Brain microvascular endothelial cell (primary cell): ENCODE measurements at regions not wholly inside any gene's neighbourhood (a gene's known extent, or its start where the extent isn't known, plus 50 kb on each side); places are given as distances from the start of the nearest gene placed in this dataset.
A peak's percentile ranks its signal among the peaks of the same experiment; 100 is the strongest.

Source experiments
- DNase-seq: peaks from one replicate; pipeline ENCODE4 v3.0.0-alpha.2; 2020
- H3K27ac ChIP-seq: fragments of 250-450 bp; sonication (Bioruptor Pico); 2 replicates; pipeline ENCODE4 v1.5.1; 2020; ENCODE audit warnings: mild to moderate bottlenecking, moderate library complexity
- H3K27me3 ChIP-seq: fragments of 250-450 bp; sonication (Bioruptor Pico); replicated peaks from 2 replicates; pipeline ENCODE4 v1.5.1; 2020; ENCODE audit warnings: mild to moderate bottlenecking
- H3K36me3 ChIP-seq: fragments of 250-450 bp; sonication (Bioruptor Pico); replicated peaks from 2 replicates; pipeline ENCODE4 v1.5.1; 2020; ENCODE audit warnings: mild to moderate bottlenecking
- H3K4me3 ChIP-seq: 2 replicates; pipeline ENCODE4 v1.5.1; 2011; ENCODE audit warnings: low read depth, mild to moderate bottlenecking, control low read depth, low read length, moderate library complexity
- CTCF ChIP-seq: IDR thresholded peaks from 2 replicates; pipeline ENCODE4 v1.5.1; 2011; ENCODE audit warnings: low read depth, mild to moderate bottlenecking, moderate library complexity, low read length, control low read depth, inconsistent platforms; ENCODE audit errors: missing control alignments
- in situ Hi-C: cut with HindIII; loops from 2 replicates; pipeline ENCODE4 v1.10.0; 2017; ENCODE audit warnings: low sequenced_read_pairs, low pct_ligation_motif_present

GRCh38 chr3:28739647-28740046 is 391.0 kb upstream of the AZI2 start:
- H3K36me3 ChIP-seq: no peaks in the 10 kb centered on the region
- in situ Hi-C loops: no loop called here
- no peak overlapping the region for H3K4me3 ChIP-seq
- DNase-seq: no peak
- no peaks in the 10 kb centered on the region for H3K27me3 ChIP-seq
- H3K27ac ChIP-seq: no peak overlapping the region
- TF ChIP-seq CTCF: no peak

GRCh38 chr3:28743271-28743670 is 394.6 kb upstream of the AZI2 start:
- in situ Hi-C loops: no loop called here
- DNase-seq: no peak
- H3K27ac ChIP-seq: no peak overlapping the region
- no peaks in the 10 kb centered on the region for H3K36me3 ChIP-seq
- no peak overlapping the region for H3K4me3 ChIP-seq
- H3K27me3 ChIP-seq: no peaks in the 10 kb centered on the region
- no peak for TF ChIP-seq CTCF

GRCh38 chr3:28743831-28744230 is 395.2 kb upstream of the AZI2 start:
- Histone ChIP-seq H3K27me3 (no peaks in the 10 kb centered on the region), H3K36me3 (no peaks in the 10 kb centered on the region), H3K4me3 (no peak overlapping the region), H3K27ac (no peak overlapping the region)
- no peak for DNase-seq
- no peak for TF ChIP-seq CTCF
- in situ Hi-C loops: no loop called here

GRCh38 chr3:28745436-28745835 is 396.8 kb upstream of the AZI2 start:
- TF ChIP-seq CTCF: no peak
- no peak for DNase-seq
- Histone ChIP-seq H3K27me3 (no peaks in the 10 kb centered on the region), H3K4me3 (no peak overlapping the region), H3K27ac (no peak overlapping the region), H3K36me3 (no peaks in the 10 kb centered on the region)
- in situ Hi-C loops: no loop called here

- no peak overlapping the region for H3K4me3 ChIP-seq
- DNase-seq: peak; percentile 1
- no peak overlapping the region for H3K27ac ChIP-seq
- no peaks in the 10 kb centered on the region for H3K36me3 ChIP-seq
- no peak for TF ChIP-seq CTCF
- no peaks in the 10 kb centered on the region for H3K27me3 ChIP-seq
- in situ Hi-C loops: no loop called here
Measured at GRCh38 chr3:28745916-28746617, 397.4 kb upstream of the AZI2 start.

GRCh38 chr3:28746990-28747389 is 398.4 kb upstream of the AZI2 start:
- Histone ChIP-seq H3K27me3 (no peaks in the 10 kb centered on the region), H3K4me3 (no peak overlapping the region), H3K27ac (no peak overlapping the region), H3K36me3 (no peaks in the 10 kb centered on the region)
- no peak for TF ChIP-seq CTCF
- DNase-seq: no peak
- in situ Hi-C loops: no loop called here
